ENCODE measurements at regions not wholly inside any gene's neighbourhood (a gene's known extent, or its start where the extent isn't known, plus 50 kb on each side); places are given as distances from the start of the nearest gene placed in this dataset.

- Histone ChIP-seq H3K4me3 (no peak overlapping the region), H3K36me3 (no peaks in the 10 kb centered on the region), H3K27me3 (no peaks in the 10 kb centered on the region), H3K27ac (no peak overlapping the region), H3K4me1 (no peaks in the 10 kb centered on the region), H3K9me3 (no peaks in the 10 kb centered on the region)
- intact Hi-C loops (cut with DNase I), result no loop called here
- ATAC-seq (no peak), DNase-seq (no peak)
- TF ChIP-seq CTCF (IDR thresholded peaks at IDR 0.05), result no peak
Measured at GRCh38 chr19:29111576-29111975, 101.4 kb downstream of the UQCRFS1 start.

- H3K27me3 ChIP-seq, result no peaks in the 10 kb centered on the region
- no peaks in the 10 kb centered on the region for H3K4me1 ChIP-seq
- H3K36me3 ChIP-seq, result no peaks in the 10 kb centered on the region
- no peak for TF ChIP-seq CTCF (IDR thresholded peaks at IDR 0.05)
- no peak overlapping the region for H3K27ac ChIP-seq
- ATAC-seq (no peak), DNase-seq (no peak)
- H3K4me3 ChIP-seq, result no peak overlapping the region
- peaks cover 0 to 2% of the 10 kb centered on the region in 2 donors for H3K9me3 ChIP-seq
- intact Hi-C loops (cut with DNase I), result no loop called here
Measured at GRCh38 chr19:29107831-29108230, 105.1 kb downstream of the UQCRFS1 start.

- intact Hi-C loops (cut with DNase I), result no loop called here
- H3K36me3 ChIP-seq, result no peaks in the 10 kb centered on the region
- H3K27ac ChIP-seq, result no peak overlapping the region
- H3K9me3 ChIP-seq, result peaks cover 0 to 2% of the 10 kb centered on the region in 2 donors
- no peak overlapping the region for H3K4me3 ChIP-seq
- no peak for ATAC-seq
- no peaks in the 10 kb centered on the region for H3K27me3 ChIP-seq
- no peak for DNase-seq
- no peak for TF ChIP-seq CTCF (IDR thresholded peaks at IDR 0.05)
- no peaks in the 10 kb centered on the region for H3K4me1 ChIP-seq
Measured at GRCh38 chr19:29106346-29106885, 106.5 kb downstream of the UQCRFS1 start.

GRCh38 chr19:29105629-29106292 lies 107.2 kb downstream of the UQCRFS1 start:
- no peak for DNase-seq
- H3K27ac ChIP-seq, result no peak overlapping the region
- intact Hi-C loops (cut with DNase I), result no loop called here

More at GRCh38 chr19:29105629-29106292, 107.2 kb downstream of the UQCRFS1 start:
- no peak for TF ChIP-seq CTCF (IDR thresholded peaks at IDR 0.05)
- no peak for ATAC-seq
- no peaks in the 10 kb centered on the region for H3K27me3 ChIP-seq
- H3K4me3 ChIP-seq, result no peak overlapping the region
- H3K36me3 ChIP-seq, result no peaks in the 10 kb centered on the region
- no peaks in the 10 kb centered on the region for H3K4me1 ChIP-seq
- peaks cover 0 to 2% of the 10 kb centered on the region in 2 donors for H3K9me3 ChIP-seq

Data from left lung (tissue), 4 donors.